GM12865 (cell line): ENCODE measurements at regions not wholly inside any gene's neighbourhood (a gene's known extent, or its start where the extent isn't known, plus 50 kb on each side); places are given as distances from the start of the nearest gene placed in this dataset.

Source experiments
- DNase-seq: peaks from one replicate; pipeline ENCODE4 v3.0.0; 2010; ENCODE audit warnings: low read depth
- H3K4me3 ChIP-seq: 2 replicates; pipeline ENCODE4 v1.5.1; 2011; ENCODE audit warnings: mild to moderate bottlenecking, low read depth, low read length, control low read depth
- CTCF ChIP-seq: IDR thresholded peaks from 2 replicates; pipeline ENCODE4 v1.5.1; 2011; ENCODE audit warnings: low read length, control low read depth, low read depth, inconsistent platforms; ENCODE audit not compliant: insufficient read depth; ENCODE audit errors: missing control alignments

- TF ChIP-seq CTCF = no peak
- no peak for DNase-seq
- H3K4me3 ChIP-seq = no peak overlapping the region
Measured at GRCh38 chr4:138085736-138086305, 156.3 kb downstream of the SLC7A11 start.

DNA sequence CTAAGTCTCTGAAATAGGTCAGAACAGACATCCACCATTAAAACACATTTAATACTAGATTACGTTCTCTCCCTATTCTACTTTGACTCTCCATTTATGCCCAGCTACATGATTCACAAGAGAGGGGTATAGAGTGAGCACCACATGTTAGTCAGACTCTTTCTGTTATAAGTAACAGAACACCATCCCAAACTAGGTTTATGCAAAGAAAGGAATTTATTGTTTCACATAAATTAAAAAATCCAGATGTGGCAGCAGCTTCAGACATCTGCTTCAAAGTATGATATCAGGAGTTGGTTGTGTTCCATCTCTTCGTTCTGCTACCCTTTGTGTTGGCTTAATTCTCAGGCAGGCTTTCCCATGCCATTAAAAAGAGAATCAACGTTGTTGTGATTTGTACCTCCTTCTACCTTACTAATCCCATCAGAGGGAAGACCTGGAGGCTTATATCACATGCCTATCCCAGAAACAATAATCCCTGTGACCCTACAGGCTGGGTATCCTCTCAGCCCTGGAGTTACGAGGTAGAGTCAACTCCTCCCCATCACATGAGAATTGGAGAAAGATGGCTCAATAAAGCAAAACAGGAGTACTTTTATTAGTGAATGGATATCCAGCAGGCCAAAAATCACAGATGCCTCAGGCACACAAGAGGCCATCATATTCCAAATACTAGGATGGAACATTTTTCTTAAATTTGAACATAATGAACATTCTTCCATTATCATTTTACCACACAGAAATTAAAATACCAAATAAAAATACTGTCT is 163.2 kb downstream of the SLC7A11 start:
- TF ChIP-seq CTCF = no peak
- no peak for DNase-seq
- H3K4me3 ChIP-seq = no peak overlapping the region

GRCh38 chr4:138078253-138078652 is 163.9 kb downstream of the SLC7A11 start:
- no peak for TF ChIP-seq CTCF
- DNase-seq = no peak
- no peak overlapping the region for H3K4me3 ChIP-seq

DNA sequence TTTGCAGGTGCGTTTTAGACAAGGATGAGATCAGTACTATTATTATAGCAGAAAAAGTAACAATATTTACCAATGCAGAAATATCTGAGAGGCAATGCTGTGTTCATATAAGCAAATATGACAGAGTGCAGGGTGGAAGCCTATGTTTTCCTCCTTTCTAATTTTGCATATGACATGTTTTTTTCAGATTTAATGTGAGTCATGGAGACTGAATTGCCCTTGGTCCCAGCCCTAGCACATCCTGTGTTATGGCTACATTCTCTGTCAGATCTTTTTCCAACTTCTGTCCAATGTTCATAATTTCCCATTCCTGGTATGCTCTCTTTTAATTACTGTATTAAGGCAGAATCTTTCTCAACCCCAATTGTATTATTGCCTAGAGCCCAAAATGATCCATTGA is 165.6 kb downstream of the SLC7A11 start:
- H3K4me3 ChIP-seq = no peak overlapping the region
- no peak for DNase-seq
- no peak for TF ChIP-seq CTCF

- TF ChIP-seq CTCF = no peak
Measured at GRCh38 chr4:138070816-138071215, 171.3 kb downstream of the SLC7A11 start.

DNA sequence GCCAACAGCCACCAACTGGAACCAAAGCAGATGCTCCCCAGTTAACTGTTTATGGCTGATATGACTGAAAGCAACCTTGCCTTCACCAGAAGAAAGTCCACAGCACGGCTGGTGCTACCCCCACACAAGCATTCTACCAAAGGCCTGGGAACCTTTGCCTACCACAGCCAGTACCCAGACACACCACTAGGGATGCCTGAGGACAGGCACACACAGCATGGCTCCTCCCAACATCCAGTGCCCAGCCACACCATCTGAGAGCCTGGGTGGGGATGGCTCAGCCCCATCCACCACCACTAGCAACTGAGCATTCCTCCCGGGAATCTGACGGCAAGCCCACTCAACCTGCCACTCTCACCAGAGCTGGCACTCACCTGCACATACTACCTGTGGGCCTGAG is 178.6 kb downstream of the SLC7A11 start:
- no peak overlapping the region for H3K4me3 ChIP-seq
- DNase-seq = no peak
- no peak for TF ChIP-seq CTCF

More at GRCh38 chr4:138070816-138071215, 171.3 kb downstream of the SLC7A11 start:
- DNase-seq = no peak
- H3K4me3 ChIP-seq = no peak overlapping the region
